ENCODE measurements at regions not wholly inside any gene's neighbourhood (a gene's known extent, or its start where the extent isn't known, plus 50 kb on each side); places are given as distances from the start of the nearest gene placed in this dataset.

DNA sequence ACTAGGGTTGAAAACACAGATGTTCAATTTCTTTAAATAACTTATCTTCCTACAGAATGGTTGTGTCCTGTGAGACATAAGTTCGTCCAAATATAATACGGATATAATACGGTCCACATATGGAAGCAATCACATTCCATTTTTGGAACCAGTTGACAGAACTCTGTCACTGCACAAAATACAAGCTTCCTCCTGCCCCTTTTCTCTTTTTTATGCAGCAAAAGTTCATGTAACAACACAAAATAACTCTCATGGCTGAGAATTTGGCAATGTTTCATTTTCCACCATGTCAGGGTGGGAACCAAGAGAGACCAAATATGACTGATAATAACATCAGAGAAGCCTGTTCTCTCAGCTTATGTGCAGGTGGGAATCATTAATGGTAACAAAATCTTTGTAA lies 158.1 kb upstream of the ZNF385D start:
- Histone ChIP-seq H3K79me2 (ENCODE audit: insufficient read depth, low read length) (no peaks in the 10 kb centered on the region), H2AFZ (ENCODE audit: low read depth, low read length) (no peak overlapping the region), H3K27me3 (ENCODE audit: insufficient read depth, low read length, poor library complexity) (no peaks in the 10 kb centered on the region), H3K9me3 (ENCODE audit: insufficient read depth, low read length, severe bottlenecking) (no peaks in the 10 kb centered on the region), H4K20me1 (ENCODE audit: insufficient read depth, low read length) (no peaks in the 10 kb centered on the region), H3K9ac (ENCODE audit: low read depth, low read length) (no peak overlapping the region), H3K4me3 (ENCODE audit: low read depth in 1 of 2, low read length in 2 of 2) (no peak overlapping the region), H3K4me1 (ENCODE audit: insufficient read depth, low read length) (no peaks in the 10 kb centered on the region), H3K36me3 (ENCODE audit: insufficient read depth, low read length) (no peaks in the 10 kb centered on the region), H3K4me2 (ENCODE audit: insufficient read depth, low read length) (no peak overlapping the region), H3K27ac (ENCODE audit: low read length) (no peak overlapping the region)
- ATAC-seq (ENCODE audit: insufficient read depth, low read depth) (no peak), DNase-seq (no peak)
- no peak for TF ChIP-seq EZH2 (IDR thresholded peaks at IDR 0.05; ENCODE audit: borderline replicate concordance, low read depth, low read length, severe bottlenecking)

DNA sequence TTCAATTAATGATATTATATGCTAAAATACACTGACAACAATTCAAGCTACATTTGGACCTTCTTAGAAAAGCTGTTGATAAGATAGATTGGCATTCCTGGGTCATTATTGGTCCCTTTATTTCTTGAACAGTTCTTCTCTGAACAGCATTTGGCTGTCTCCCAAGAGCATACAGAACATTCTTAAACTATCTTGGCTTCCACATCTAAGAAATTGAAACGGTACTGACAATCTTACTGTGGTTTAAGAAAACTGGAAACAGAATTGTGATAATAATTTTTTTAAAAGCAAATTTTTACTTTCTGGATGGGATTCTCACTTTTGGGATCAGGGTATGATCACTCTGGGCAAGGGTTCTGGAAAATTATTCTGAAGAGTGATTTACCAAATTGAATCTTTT lies 161.7 kb upstream of the ZNF385D start:
- Histone ChIP-seq H3K27me3 (ENCODE audit: insufficient read depth, low read length, poor library complexity) (no peaks in the 10 kb centered on the region), H3K9ac (ENCODE audit: low read depth, low read length) (no peak overlapping the region), H2AFZ (ENCODE audit: low read depth, low read length) (no peak overlapping the region), H3K9me3 (ENCODE audit: insufficient read depth, low read length, severe bottlenecking) (no peaks in the 10 kb centered on the region), H4K20me1 (ENCODE audit: insufficient read depth, low read length) (no peaks in the 10 kb centered on the region), H3K4me2 (ENCODE audit: insufficient read depth, low read length) (no peak overlapping the region), H3K4me1 (ENCODE audit: insufficient read depth, low read length) (no peaks in the 10 kb centered on the region), H3K79me2 (ENCODE audit: insufficient read depth, low read length) (no peaks in the 10 kb centered on the region), H3K27ac (ENCODE audit: low read length) (no peak overlapping the region), H3K36me3 (ENCODE audit: insufficient read depth, low read length) (no peaks in the 10 kb centered on the region), H3K4me3 (ENCODE audit: low read depth in 1 of 2, low read length in 2 of 2) (no peak overlapping the region)
- TF ChIP-seq, protein P1, sequence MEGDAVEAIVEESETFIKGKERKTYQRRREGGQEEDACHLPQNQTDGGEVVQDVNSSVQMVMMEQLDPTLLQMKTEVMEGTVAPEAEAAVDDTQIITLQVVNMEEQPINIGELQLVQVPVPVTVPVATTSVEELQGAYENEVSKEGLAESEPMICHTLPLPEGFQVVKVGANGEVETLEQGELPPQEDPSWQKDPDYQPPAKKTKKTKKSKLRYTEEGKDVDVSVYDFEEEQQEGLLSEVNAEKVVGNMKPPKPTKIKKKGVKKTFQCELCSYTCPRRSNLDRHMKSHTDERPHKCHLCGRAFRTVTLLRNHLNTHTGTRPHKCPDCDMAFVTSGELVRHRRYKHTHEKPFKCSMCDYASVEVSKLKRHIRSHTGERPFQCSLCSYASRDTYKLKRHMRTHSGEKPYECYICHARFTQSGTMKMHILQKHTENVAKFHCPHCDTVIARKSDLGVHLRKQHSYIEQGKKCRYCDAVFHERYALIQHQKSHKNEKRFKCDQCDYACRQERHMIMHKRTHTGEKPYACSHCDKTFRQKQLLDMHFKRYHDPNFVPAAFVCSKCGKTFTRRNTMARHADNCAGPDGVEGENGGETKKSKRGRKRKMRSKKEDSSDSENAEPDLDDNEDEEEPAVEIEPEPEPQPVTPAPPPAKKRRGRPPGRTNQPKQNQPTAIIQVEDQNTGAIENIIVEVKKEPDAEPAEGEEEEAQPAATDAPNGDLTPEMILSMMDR (IDR thresholded peaks at IDR 0.05; ENCODE audit: borderline replicate concordance, extremely low read depth, low read length, poor library complexity, severe bottlenecking), result no peak
- no peak for TF ChIP-seq EZH2 (IDR thresholded peaks at IDR 0.05; ENCODE audit: borderline replicate concordance, low read depth, low read length, severe bottlenecking)
- ATAC-seq (ENCODE audit: insufficient read depth, low read depth), result no peak
- DNase-seq, result no peak

DNA sequence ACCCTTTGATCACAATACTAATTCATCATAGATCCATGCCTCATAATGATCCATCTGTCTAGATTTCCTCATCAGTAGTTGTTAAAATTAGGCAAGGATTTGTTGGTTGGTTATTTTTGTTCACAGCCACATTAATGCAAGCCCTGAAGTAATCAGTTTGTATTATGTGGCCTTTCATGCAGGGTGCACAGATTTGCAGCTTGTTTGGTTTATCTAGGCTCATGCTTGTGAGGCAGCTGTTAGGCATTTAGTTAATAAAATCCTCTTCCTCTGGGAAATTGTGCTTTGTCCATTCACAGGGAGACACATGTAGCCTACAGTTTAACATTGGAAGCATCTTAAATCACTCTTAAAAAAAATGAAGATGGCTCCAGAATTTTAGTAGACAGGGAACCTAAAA lies 162.8 kb upstream of the ZNF385D start:
- H3K4me2 ChIP-seq (ENCODE audit: insufficient read depth, low read length), result no peak overlapping the region
- no peak for DNase-seq

DNA sequence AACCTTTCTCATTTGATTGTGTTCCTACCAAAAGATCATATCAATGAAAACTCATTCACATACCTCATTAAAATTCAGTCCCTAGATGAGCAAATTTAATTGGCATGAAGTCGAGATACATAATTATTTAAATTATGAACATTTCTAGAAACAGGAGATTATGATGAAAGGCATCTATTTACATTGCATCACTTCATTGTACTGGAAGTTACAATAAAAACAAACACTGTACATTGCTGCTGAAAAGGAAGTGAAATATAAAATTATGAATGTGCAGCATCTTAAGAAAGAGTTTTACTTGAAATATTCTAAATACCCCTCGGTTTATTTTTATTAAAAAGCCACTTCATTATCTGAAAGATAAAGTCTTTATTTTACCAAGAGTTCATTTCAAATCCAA lies 163.4 kb upstream of the ZNF385D start:
- no peaks in the 10 kb centered on the region for H4K20me1 ChIP-seq (ENCODE audit: insufficient read depth, low read length)
- TF ChIP-seq, protein P1 (IDR thresholded peaks at IDR 0.05; ENCODE audit: borderline replicate concordance, extremely low read depth, low read length, poor library complexity, severe bottlenecking), result no peak
- no peak for TF ChIP-seq EZH2 (IDR thresholded peaks at IDR 0.05; ENCODE audit: borderline replicate concordance, low read depth, low read length, severe bottlenecking)
- no peaks in the 10 kb centered on the region for H3K79me2 ChIP-seq (ENCODE audit: insufficient read depth, low read length)
- H3K4me1 ChIP-seq (ENCODE audit: insufficient read depth, low read length), result no peaks in the 10 kb centered on the region
- DNase-seq, result no peak
- H3K9me3 ChIP-seq (ENCODE audit: insufficient read depth, low read length, severe bottlenecking), result no peaks in the 10 kb centered on the region
- no peak overlapping the region for H3K4me3 ChIP-seq (ENCODE audit: low read depth in 1 of 2, low read length in 2 of 2)
- H3K4me2 ChIP-seq (ENCODE audit: insufficient read depth, low read length), result no peak overlapping the region
- no peak overlapping the region for H2AFZ ChIP-seq (ENCODE audit: low read depth, low read length)
- no peak overlapping the region for H3K9ac ChIP-seq (ENCODE audit: low read depth, low read length)
- no peaks in the 10 kb centered on the region for H3K36me3 ChIP-seq (ENCODE audit: insufficient read depth, low read length)
- no peak overlapping the region for H3K27ac ChIP-seq (ENCODE audit: low read length)
- no peak for ATAC-seq (ENCODE audit: insufficient read depth, low read depth)
- H3K27me3 ChIP-seq (ENCODE audit: insufficient read depth, low read length, poor library complexity), result no peaks in the 10 kb centered on the region

More for the DNA sequence above, 162.8 kb upstream of the ZNF385D start:
- no peak overlapping the region for H2AFZ ChIP-seq (ENCODE audit: low read depth, low read length)
- no peak overlapping the region for H3K9ac ChIP-seq (ENCODE audit: low read depth, low read length)
- H3K36me3 ChIP-seq (ENCODE audit: insufficient read depth, low read length), result no peaks in the 10 kb centered on the region
- H3K27ac ChIP-seq (ENCODE audit: low read length), result no peak overlapping the region
- no peaks in the 10 kb centered on the region for H3K27me3 ChIP-seq (ENCODE audit: insufficient read depth, low read length, poor library complexity)
- no peak overlapping the region for H3K4me3 ChIP-seq (ENCODE audit: low read depth in 1 of 2, low read length in 2 of 2)
- TF ChIP-seq, protein P1 (IDR thresholded peaks at IDR 0.05; ENCODE audit: borderline replicate concordance, extremely low read depth, low read length, poor library complexity, severe bottlenecking), result no peak
- no peak for TF ChIP-seq EZH2 (IDR thresholded peaks at IDR 0.05; ENCODE audit: borderline replicate concordance, low read depth, low read length, severe bottlenecking)
- no peak for ATAC-seq (ENCODE audit: insufficient read depth, low read depth)
- no peaks in the 10 kb centered on the region for H3K79me2 ChIP-seq (ENCODE audit: insufficient read depth, low read length)
- no peaks in the 10 kb centered on the region for H3K9me3 ChIP-seq (ENCODE audit: insufficient read depth, low read length, severe bottlenecking)
- no peaks in the 10 kb centered on the region for H3K4me1 ChIP-seq (ENCODE audit: insufficient read depth, low read length)
- no peaks in the 10 kb centered on the region for H4K20me1 ChIP-seq (ENCODE audit: insufficient read depth, low read length)

Measured in DND-41 (cell line).